Stimulated activated naive CD8-positive, alpha-beta T cell treated with anti-CD3 and anti-CD28 coated beads, Interleukin-15, Interleukin-2, amounts not matched to agents 100 ng/mL and 50 ng/mL, for 24 hours (primary cell): ENCODE measurements at regions not wholly inside any gene's neighbourhood (a gene's known extent, or its start where the extent isn't known, plus 50 kb on each side); places are given as distances from the start of the nearest gene placed in this dataset.

Experiments used
- H3K27ac Mint-ChIP-seq: one replicate; pipeline ENCODE4 v1.8.0; 2021; ENCODE audit warnings: mild to moderate bottlenecking, mixed read lengths
- H3K27me3 Mint-ChIP-seq: one replicate; pipeline ENCODE4 v1.8.0; 2021; ENCODE audit warnings: mixed read lengths
- H3K36me3 Mint-ChIP-seq: one replicate; pipeline ENCODE4 v1.8.0; 2021; ENCODE audit warnings: low read depth, mixed read lengths
- H3K4me1 Mint-ChIP-seq: one replicate; pipeline ENCODE4 v1.8.0; 2021; ENCODE audit warnings: low read depth, mixed read lengths
- H3K4me3 Mint-ChIP-seq: one replicate; pipeline ENCODE4 v1.8.0; 2021; ENCODE audit warnings: mild to moderate bottlenecking, mixed read lengths
- H3K9me3 Mint-ChIP-seq: one replicate; pipeline ENCODE4 v1.8.0; 2021; ENCODE audit warnings: mixed read lengths

DNA sequence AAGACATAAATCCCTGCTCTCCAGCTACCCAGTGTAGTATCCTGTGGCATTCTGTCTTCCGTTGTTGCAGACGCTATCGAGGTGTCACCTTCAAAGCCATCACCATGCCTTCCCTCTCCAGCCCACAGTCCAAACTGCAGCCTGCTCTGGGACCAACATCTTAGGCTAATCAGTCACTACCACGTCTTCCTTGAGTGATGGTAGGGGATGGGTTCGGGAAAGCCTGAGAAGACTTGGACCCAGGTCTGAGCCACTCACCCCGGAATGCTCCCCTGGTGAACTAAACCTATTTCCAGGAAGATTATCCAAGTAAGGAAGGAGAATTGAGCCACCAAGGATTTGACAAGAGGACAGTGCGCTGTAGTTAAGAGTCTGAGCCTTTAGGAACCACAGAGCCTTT, 52.9 kb upstream of the IRX1 start:
- Mint-ChIP-seq H3K4me1 (no peaks in the 10 kb centered on the region), H3K27me3 (no peaks in the 10 kb centered on the region), H3K9me3 (no peaks in the 10 kb centered on the region), H3K4me3 (no peak overlapping the region), H3K36me3 (no peaks in the 10 kb centered on the region), H3K27ac (no peak overlapping the region)

DNA sequence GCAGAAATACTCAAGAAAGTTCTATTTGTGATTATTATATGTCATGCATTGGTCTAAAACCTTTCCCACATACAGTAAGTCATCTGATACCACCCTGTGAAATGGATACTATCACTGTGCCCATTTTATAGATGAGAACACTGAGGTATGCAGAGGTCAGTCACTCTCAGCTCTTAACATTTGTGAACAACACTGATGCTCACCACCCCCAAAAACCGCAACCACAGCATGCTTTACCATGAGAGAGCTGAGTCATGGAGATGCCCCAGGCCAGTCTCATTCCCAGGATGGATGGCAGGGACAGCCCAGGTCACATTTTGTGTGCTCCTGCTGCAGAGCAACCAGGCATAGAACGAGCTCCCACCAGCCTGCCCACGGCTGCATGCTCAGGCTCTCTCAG, 53.5 kb upstream of the IRX1 start:
- H3K27me3 Mint-ChIP-seq, result no peaks in the 10 kb centered on the region
- H3K36me3 Mint-ChIP-seq, result no peaks in the 10 kb centered on the region
- no peak overlapping the region for H3K4me3 Mint-ChIP-seq
- H3K9me3 Mint-ChIP-seq, result no peaks in the 10 kb centered on the region
- H3K4me1 Mint-ChIP-seq, result no peaks in the 10 kb centered on the region
- H3K27ac Mint-ChIP-seq, result no peak overlapping the region

DNA sequence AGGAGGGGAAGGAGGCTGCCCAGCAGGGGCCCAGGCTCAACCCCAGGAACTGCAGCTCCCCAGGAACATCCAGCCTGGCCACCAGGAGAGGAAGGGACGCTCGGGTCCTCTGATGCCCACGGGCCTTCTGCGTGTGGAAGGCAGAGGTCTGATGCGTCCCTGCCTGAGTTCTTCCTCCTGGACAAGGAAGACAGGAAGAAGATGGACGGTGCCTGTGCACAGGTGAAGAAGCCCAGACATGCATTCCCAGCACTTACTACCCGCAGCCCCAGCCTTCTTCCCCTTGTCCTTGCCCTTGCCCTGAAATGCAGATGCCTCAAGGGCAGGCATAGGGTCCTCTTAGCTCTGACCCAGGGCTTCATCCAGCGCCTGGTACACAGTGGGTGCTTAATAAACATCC, 56.7 kb upstream of the IRX1 start:
- Mint-ChIP-seq H3K27me3 (no peaks in the 10 kb centered on the region), H3K27ac (no peak overlapping the region)

DNA sequence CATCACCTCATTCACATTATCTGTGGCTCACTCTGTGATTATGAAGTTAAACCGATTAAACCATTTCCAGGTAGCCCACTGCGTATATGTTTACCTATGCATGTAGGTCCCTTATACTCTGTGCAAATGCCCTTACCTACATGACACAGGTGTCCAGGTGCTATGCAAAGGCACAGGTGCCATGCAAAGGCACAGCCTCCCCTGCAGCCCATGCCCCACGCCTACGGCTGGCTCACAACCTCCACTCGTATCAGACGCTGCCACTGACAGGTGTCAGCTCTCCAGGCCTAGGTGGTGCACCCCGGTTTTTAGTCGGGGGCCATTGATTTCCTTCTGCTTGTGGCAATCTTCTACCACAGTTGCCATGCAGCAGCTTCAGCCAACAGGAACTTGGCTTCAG, 57.7 kb upstream of the IRX1 start:
- Mint-ChIP-seq H3K4me1 (no peaks in the 10 kb centered on the region), H3K27me3 (no peaks in the 10 kb centered on the region), H3K9me3 (no peaks in the 10 kb centered on the region), H3K4me3 (no peak overlapping the region), H3K27ac (no peak overlapping the region), H3K36me3 (no peaks in the 10 kb centered on the region)

More for the DNA sequence above, 56.7 kb upstream of the IRX1 start:
- Mint-ChIP-seq H3K9me3 (no peaks in the 10 kb centered on the region), H3K4me3 (no peak overlapping the region), H3K4me1 (no peaks in the 10 kb centered on the region), H3K36me3 (no peaks in the 10 kb centered on the region)

DNA sequence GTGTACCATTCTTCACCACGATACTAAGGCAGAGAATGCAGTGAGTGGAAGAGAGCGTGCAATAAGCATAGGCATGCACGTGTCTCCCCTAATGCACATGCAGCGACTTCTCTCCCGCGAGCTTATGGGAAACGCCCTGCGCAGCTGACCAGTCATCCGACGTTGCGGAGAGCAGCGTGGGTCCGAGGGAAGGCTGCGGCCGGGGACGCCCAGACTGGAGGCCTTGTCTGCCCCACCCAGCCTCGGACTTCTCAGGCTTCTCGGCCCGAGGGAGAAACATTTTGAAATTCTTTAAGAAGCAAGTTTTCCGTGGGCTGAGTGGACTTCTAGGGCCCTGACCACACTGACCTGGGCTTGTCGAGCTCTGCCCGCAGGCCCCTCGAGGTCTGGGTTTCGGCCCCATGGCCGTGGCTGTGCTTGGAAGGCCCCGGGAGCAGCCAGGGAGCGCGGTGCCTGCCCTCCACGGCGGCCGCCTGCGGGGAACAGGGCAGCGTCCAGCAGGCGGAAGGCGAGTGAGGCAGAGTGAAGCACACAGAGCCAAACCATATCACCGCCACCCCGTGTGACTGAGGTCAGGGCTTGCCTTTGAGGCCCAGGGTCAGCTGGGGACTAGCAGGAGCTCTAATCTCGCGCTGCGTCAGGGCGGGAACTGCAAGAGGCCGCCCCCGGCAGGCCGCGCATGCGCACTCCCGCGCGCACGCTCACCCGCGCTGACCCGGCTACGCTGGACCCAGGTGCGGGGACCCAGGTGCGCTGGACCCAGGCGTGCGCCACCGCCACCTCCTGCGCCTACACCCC, 60.0 kb upstream of the IRX1 start:
- no peaks in the 10 kb centered on the region for H3K4me1 Mint-ChIP-seq
- H3K27ac Mint-ChIP-seq, result no peak overlapping the region
- no peaks in the 10 kb centered on the region for H3K9me3 Mint-ChIP-seq
- no peaks in the 10 kb centered on the region for H3K27me3 Mint-ChIP-seq
- H3K4me3 Mint-ChIP-seq, result no peak overlapping the region
- H3K36me3 Mint-ChIP-seq, result no peaks in the 10 kb centered on the region

DNA sequence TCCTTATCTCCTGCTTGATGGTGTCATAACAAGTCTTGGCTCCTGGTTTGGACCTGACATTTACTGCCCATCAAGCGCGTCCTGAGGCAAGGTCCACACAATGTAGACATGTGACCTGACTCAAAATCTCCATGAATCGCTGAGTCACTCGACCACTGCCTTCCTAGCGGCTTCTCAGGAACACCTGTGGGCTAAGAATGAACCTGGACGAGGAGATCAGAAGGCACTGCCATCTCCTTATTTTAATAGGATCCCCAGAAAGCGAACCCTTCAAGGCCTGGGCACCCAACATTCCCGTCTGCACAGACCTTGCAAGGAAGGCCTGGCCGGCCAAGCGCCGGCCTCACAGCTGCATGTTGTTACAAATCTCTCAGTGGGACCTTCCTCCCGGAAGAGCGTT, 60.6 kb upstream of the IRX1 start:
- Mint-ChIP-seq H3K36me3 (no peaks in the 10 kb centered on the region), H3K4me1 (no peaks in the 10 kb centered on the region), H3K9me3 (no peaks in the 10 kb centered on the region), H3K27ac (no peak overlapping the region), H3K27me3 (no peaks in the 10 kb centered on the region), H3K4me3 (no peak overlapping the region)

DNA sequence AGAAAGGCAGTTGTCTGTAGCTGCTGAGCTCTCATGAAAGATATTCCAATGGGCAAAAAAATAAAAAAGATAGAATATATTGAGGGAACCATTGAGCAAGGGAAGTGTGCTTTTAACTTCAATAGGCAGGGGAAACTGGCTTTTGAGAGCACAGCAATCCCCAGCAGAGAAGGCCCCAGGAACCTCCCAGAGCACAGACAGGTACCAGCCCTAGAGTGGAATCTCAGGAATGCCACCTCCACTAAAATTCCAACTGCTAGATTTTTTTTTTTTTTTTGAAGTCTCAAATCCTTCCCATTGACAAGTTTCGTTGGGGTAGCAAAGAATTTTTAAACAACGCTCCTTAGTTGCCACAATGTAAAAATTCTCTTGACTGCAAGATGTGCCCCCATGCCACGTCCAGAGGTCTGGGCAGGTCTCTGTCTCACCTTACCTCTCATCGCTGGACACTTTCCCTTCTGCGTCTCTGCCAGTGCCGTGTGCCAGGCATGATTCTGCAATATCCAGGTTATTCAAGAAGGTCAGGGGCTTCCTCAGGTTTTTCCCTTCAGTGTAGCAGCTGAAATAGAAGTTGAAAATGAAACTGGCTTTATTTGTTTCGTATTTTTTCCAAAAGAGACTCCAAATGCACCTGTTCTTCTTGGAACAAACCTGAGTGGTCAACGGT, 64.2 kb upstream of the IRX1 start:
- no peaks in the 10 kb centered on the region for H3K27me3 Mint-ChIP-seq
- no peaks in the 10 kb centered on the region for H3K4me1 Mint-ChIP-seq
- H3K36me3 Mint-ChIP-seq, result no peaks in the 10 kb centered on the region
- H3K9me3 Mint-ChIP-seq, result peaks cover 3% of the 10 kb centered on the region
- no peak overlapping the region for H3K27ac Mint-ChIP-seq
- no peak overlapping the region for H3K4me3 Mint-ChIP-seq

DNA sequence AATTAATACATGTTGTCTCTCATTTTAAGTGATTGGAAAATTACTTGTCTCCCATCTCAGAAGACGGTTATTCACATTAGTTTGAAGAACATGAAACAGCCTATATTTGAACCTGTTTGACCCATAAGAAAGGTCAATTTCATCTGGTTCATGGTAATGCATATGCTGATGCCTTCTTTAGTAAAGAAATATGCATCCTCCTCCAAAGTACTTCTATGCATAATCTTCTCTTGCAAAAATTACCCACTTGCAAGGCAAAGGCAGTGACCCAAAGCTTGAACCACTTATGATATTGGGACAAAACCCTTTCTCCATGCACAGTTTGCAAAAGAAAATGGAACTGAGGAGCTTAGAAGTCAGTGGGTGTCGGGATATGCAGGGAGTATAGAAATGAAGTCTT, 65.4 kb upstream of the IRX1 start:
- Mint-ChIP-seq H3K4me1 (no peaks in the 10 kb centered on the region), H3K4me3 (no peak overlapping the region), H3K27me3 (no peaks in the 10 kb centered on the region), H3K36me3 (no peaks in the 10 kb centered on the region), H3K27ac (no peak overlapping the region), H3K9me3 (peaks cover 8% of the 10 kb centered on the region)

DNA sequence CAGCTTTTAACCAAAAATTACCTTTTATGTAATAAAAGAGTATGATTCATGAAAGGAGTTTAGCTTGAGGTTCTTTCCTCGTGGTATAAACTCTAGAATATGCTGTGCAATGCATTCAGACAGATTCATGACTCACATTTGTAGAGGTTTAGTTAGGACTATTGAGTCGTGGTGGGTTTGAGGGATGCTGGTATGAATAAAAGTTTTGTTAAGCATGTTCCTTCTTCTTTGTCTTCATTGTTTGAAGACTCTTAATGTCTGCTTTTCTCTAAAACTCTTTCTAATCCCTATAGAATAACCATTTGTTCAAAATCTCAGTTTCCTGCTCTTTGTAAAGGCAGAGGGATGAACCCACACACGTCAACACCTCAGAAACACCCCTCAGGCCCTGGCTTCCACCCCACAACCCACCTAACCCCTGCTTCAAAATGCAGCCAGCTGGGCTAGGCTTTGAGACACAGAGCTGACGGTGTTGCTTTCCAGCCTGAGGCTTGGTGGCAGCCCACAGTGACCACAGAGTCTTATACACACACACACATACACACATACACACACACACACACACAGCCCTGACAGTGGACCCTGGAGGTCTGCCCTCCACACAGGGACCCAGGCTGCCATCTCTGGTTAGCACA, 69.0 kb upstream of the IRX1 start:
- H3K36me3 Mint-ChIP-seq, result no peaks in the 10 kb centered on the region
- H3K27me3 Mint-ChIP-seq, result no peaks in the 10 kb centered on the region
- peaks cover 12% of the 10 kb centered on the region for H3K9me3 Mint-ChIP-seq
- H3K27ac Mint-ChIP-seq, result no peak overlapping the region
- no peaks in the 10 kb centered on the region for H3K4me1 Mint-ChIP-seq
- H3K4me3 Mint-ChIP-seq, result no peak overlapping the region

DNA sequence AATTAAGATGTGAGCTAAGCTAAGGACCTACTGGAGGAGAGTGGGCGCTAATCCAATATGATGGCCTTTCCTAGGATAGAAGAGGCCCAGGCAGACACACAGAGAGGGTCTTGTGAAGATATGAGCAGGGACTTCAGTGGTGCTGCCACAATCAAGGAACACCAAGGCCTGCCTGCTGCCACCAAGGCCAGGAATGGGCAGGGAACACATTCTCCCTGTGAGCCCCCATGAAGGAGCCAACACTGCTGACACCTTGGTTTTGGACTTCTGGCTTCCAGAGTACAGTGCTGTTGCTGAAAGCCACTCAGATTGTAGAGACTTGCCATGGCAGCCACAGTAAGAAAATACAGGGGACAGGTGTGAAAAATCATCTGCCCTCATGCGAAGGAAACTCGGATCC, 73.1 kb upstream of the IRX1 start:
- Mint-ChIP-seq H3K4me1 (no peaks in the 10 kb centered on the region), H3K36me3 (no peaks in the 10 kb centered on the region), H3K27me3 (no peaks in the 10 kb centered on the region), H3K4me3 (no peak overlapping the region), H3K27ac (no peak overlapping the region), H3K9me3 (peaks cover 9% of the 10 kb centered on the region)

DNA sequence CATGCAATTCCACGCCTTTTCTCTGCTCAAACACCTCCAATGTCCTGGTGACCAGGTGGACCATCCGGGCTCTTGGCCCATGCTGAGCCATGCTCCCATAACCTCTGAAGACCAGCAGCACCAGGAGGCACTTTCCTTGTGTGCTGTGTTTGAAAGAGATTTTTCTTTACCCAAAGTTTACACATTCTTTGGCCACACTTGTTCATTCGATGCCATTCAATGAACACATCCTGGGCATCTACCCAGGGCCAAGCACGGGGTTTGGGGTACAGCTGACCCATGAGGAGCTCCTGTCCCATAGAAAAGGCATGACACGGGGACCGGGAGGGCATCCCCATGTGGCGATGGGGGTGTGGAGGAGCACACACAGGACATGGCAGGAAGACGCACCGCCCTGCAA, 77.1 kb upstream of the IRX1 start:
- H3K4me3 Mint-ChIP-seq, result no peak overlapping the region

DNA sequence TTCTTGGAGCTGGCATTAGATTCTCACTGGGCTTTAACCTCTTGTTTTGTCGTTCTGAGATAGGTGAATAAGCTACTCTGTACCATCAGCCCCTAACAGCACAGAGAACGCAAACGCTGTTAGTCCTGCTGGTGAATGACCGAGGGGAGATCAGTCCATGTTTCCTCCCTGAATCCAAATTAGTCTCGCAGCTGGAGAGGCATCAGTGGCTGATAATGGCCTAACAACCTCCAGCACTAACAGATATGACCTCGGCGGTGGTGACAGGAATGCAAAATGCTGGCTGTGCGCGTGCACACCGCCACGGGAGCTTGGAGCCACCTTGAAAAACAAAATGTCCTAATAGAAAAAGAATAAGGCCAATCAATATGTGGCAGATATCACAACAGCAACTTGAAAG, 77.6 kb upstream of the IRX1 start:
- Mint-ChIP-seq H3K4me1 (no peaks in the 10 kb centered on the region), H3K36me3 (no peaks in the 10 kb centered on the region), H3K9me3 (peaks cover 3% of the 10 kb centered on the region), H3K27ac (no peak overlapping the region), H3K27me3 (no peaks in the 10 kb centered on the region), H3K4me3 (no peak overlapping the region)

More for the DNA sequence above, 77.1 kb upstream of the IRX1 start:
- Mint-ChIP-seq H3K27ac (no peak overlapping the region), H3K27me3 (no peaks in the 10 kb centered on the region), H3K36me3 (no peaks in the 10 kb centered on the region), H3K9me3 (peaks cover 4% of the 10 kb centered on the region), H3K4me1 (no peaks in the 10 kb centered on the region)

DNA sequence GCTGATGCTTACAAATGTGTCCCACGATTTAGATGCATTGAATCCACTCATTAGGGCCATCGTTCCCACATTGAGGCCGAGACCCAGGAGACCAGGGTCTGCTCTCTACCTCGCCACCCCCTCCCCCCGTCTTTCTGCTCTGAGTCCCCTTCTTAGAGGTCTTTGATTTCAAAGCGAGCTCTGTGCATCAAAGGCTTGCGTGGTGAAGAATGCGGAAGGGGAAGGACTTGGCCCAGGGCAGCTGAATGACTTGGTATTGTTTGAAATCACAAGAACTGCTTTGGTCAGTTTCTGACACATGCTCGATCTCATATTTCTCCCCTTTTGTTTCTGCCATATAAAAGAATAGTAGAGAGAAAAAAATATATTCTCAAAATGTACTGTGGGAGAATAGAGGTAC, 78.3 kb upstream of the IRX1 start:
- Mint-ChIP-seq H3K4me1 (no peaks in the 10 kb centered on the region), H3K27me3 (no peaks in the 10 kb centered on the region), H3K36me3 (no peaks in the 10 kb centered on the region), H3K9me3 (no peaks in the 10 kb centered on the region), H3K4me3 (no peak overlapping the region), H3K27ac (no peak overlapping the region)

DNA sequence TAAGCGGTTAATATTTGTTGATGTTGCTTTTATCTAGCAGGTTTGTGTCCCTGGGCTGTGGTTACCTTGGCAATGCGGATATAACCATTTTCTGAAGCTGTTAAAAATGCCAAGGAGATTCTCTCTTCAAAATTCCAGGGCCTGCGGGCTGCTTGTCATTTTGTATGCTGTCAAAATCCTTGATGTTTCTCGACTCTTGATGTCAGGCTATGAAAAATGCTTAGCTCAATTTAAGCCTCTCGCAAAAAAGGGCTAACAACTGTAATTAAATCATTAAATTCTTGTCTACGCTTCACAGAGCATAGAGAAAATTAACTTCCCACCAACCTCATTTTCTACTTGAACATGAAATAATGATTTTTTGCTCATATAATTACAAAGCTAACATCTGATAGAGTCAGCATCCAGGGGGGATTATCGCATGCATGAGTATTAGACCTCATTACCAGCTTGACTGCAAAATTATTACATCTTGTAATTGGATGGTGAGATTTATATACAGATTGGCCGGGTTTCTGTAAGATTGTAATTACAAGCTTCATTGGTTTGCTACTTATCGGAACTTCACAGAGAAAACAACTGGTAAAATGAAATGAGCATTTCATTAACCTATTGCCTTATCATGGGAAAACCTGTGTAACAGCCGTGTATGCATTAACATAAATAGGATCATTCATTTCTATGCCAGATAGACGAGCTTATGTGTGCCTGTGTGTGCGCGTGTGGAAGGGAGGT, 83.1 kb upstream of the IRX1 start:
- H3K4me3 Mint-ChIP-seq, result no peak overlapping the region
- H3K4me1 Mint-ChIP-seq, result no peaks in the 10 kb centered on the region
- H3K27ac Mint-ChIP-seq, result no peak overlapping the region
- no peaks in the 10 kb centered on the region for H3K36me3 Mint-ChIP-seq
- H3K27me3 Mint-ChIP-seq, result no peaks in the 10 kb centered on the region
- peaks cover 18% of the 10 kb centered on the region for H3K9me3 Mint-ChIP-seq

DNA sequence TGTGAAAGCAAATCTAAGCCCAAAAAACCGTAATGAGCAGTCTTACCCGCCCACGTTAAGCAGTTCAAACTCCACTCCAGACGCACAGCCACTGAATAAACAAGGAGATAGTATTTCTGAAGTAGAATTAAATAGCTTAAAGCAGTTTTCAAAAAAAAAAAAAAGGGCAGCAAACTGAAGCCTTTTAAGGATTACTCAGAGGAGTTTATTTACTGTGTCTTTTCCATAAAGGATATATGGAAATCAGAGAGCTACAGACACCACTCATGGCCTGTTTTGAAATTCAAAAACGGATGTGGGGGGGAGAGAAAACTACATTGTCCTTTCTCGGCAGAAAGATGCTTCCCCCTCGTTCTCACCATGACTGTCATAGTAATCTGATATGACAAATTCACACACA, 83.7 kb upstream of the IRX1 start:
- no peaks in the 10 kb centered on the region for H3K27me3 Mint-ChIP-seq
- H3K4me1 Mint-ChIP-seq, result no peaks in the 10 kb centered on the region
- H3K36me3 Mint-ChIP-seq, result no peaks in the 10 kb centered on the region
- H3K27ac Mint-ChIP-seq, result no peak overlapping the region
- H3K9me3 Mint-ChIP-seq, result peaks cover 18% of the 10 kb centered on the region
- H3K4me3 Mint-ChIP-seq, result no peak overlapping the region
